SIG-M5 treated with dmso at 0.1 percent for 504 hours (cell line): ENCODE measurements at regions not wholly inside any gene's neighbourhood (a gene's known extent, or its start where the extent isn't known, plus 50 kb on each side); places are given as distances from the start of the nearest gene placed in this dataset.

Experiments
- DNase-seq: peaks from one replicate; lab custom pipeline; 2025; ENCODE audit not compliant: unreplicated experiment; lab: John Stamatoyannopoulos, UW

DNA sequence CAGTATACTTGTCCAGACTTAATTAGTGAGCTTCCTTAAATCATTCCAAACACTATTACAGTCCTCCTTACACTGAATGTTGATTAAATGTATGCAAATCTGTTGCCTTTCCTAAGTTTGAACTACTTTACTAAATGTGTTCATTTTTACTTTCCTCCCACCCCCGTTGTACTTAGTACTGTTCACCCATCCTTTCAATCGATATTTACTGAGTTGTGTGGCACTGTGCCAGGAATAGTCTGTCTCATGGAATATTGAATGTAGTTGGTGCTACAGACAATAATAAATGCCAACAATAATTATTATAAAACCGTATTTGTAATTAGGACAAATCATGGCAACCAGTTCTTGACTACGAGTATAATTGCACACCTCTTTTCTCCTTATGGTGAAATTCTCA lies 335.7 kb downstream of the GPR37 start:
- no peak for DNase-seq

DNA sequence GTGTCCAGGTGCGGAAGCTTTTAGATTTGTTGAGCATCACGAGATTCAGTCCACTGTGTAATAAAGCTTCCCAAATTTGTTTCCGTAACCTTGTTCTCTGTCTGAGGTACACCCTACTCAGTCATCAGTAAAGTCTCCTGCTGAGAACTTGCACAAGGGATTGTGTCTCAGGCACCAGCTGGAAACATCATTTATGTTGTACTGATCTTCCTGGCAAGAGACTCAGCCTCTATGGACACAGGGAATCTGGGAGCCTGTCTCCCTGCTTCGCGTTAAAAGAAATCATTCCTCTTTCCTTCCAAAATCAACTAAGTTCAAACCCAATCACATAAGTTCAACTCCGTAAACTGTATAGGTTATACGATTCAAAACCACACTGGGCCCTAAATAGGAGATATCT lies 336.8 kb downstream of the GPR37 start:
- no peak for DNase-seq

GRCh38 chr7:124426621-124427020 lies 339.0 kb downstream of the GPR37 start:
- DNase-seq: no peak

GRCh38 chr7:124423863-124424262 lies 341.7 kb downstream of the GPR37 start:
- no peak for DNase-seq

- no peak for DNase-seq
Measured at GRCh38 chr7:124422081-124422480, 343.5 kb downstream of the GPR37 start.

- DNase-seq: no peak
Measured at GRCh38 chr7:124420367-124420766, 345.2 kb downstream of the GPR37 start.

DNA sequence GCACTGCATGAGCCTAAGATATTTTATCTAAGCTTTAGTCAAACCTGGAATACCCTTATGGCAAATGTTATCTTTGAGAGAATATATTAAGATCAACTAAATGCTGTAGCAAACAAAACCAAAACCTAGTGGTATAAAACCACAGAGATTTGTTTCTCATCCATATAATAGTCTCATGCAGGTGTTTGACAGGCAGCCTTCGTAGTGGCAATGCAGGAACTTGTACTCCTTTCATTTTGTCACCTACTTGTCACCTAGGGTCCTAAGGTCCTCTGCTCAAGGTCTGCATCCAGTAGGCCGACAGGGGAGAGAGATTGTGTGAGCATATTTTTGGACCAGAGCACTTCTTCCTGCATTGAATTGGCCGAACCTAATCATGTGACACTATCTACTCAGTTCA lies 352.6 kb downstream of the GPR37 start:
- DNase-seq: no peak

DNA sequence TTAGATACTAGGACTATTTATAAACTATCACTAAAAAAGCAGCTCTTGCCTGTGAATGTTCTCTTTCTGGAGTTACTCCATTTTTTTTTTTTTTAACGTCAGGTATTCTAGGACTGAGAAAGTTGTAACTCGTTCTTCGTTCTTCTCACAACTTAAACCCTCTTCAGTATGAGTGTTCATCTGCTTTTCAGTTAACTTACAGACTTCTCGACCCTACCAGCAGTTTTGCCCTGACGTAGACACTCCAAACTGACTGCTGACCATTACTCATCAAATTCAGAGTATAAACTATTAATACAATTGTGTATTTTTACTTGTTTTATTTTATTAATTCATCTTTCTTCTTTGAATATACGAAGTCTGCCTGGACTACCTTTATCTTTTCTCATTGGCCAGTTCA lies 353.1 kb downstream of the GPR37 start:
- no peak for DNase-seq

- no peak for DNase-seq
Measured at GRCh38 chr7:124411796-124412195, 353.8 kb downstream of the GPR37 start.

GRCh38 chr7:124403587-124403986 lies 362.0 kb downstream of the GPR37 start:
- no peak for DNase-seq

GRCh38 chr7:124403112-124403511 lies 362.5 kb downstream of the GPR37 start:
- DNase-seq: no peak

DNA sequence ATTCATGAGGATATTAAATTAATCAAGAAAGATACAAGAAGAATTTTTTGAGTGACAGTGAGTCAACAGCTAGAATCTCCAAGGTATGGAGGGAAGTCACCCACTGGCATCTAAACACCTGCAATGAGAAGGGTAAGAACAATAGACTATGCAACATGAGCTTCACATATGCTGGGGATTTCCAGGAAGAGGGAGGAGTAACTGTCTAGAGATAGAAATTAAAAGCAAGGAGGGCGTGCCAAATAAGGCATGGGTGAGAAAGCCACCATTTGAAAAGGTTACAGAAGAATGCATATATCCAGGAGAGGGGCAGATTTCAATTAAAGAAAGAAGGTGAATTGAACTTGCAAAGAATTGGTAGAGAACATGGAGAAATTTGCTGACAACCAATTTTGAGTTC lies 365.7 kb downstream of the GPR37 start:
- no peak for DNase-seq

DNA sequence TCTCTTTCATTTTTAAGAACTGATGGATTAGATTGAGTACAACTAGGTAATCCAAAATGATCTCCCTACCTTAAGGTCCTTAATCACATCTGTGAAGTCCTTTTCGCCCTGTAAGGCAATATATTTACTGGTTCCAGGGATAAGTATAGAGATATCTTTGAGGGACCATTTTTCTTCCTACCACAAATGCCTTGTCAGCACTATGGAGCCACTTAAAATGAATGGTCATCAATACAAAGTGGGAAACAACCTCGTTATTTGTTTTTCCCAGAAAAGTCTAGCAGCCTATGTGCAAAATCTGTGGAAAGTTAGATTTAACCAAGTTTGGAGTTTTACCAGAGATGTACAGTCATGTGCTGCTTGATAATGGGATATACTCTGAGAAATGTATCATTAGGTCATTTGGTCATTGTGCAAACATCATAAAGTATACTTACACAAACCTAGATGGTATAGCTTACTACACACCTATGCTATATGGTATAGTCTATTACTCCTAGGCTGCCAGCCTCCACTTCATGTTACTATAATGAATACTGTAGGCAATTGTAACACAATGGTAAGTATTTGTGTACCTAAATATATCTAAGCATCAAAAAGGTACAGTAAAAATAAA lies 366.2 kb upstream of the TMEM229A start:
- no peak for DNase-seq

DNA sequence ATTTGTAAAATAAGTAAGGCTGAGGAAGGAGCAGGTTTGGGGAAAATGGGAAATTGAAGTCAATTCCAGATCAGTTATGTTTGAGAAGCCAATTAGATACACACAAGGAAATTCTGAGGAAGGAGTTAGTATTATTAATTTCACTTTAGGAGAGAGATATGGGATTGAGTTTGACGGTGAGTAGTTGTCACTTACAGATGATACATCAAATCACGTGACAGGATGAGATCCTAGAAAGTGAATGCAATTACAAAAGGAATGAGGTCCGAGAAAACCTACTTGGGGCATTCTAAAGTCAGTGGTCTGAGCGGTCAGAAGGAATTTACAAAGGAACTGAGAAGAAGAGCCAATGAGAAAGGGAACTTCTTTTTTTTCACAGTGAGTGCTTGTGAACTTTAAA lies 364.3 kb upstream of the TMEM229A start:
- DNase-seq: no peak

- DNase-seq: no peak
Measured at GRCh38 chr7:124390301-124390700, 357.4 kb upstream of the TMEM229A start.

- no peak for DNase-seq
Measured at GRCh38 chr7:124388751-124389150, 355.9 kb upstream of the TMEM229A start.

DNA sequence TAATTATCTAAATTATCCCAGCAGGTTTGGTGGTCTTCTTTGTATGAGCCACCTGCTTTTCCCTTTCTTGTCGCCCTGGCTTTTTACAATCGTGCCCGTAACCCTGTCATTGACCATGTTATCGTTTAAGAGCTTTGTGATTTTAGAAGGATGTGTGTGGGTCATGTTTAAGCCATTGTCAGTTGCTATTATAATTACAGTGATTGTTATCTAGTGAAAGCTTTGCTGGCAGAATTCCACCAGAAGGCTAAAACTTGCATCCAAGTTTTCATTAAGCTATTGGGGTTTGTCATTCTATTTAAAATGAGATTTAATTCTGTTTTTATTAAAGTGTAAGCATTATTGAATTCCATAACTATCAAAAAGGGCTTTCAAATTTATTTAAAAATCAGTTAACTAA lies 354.2 kb upstream of the TMEM229A start:
- no peak for DNase-seq

- no peak for DNase-seq
Measured at GRCh38 chr7:124379296-124379695, 346.4 kb upstream of the TMEM229A start.

GRCh38 chr7:124376111-124376510 lies 343.2 kb upstream of the TMEM229A start:
- peak; percentile 34 for DNase-seq

DNA sequence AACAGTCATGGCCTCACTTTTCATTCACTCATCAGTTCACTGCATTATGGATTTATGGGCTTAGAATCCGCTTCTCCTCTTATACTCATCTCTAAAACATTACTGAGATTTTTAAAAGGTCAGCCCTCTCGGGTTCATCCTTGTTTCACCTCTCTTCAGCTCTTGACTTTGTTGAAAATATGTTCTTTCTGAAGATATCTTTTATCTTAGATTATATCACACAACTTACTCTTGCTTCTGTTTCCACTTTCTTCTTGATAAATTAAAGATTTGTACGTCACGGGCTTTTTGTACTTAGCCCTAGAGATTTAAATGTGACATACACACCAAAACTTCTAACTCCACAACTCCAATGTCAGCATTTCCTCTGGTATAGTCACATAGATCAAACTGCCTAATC lies 342.5 kb upstream of the TMEM229A start:
- DNase-seq: no peak

DNA sequence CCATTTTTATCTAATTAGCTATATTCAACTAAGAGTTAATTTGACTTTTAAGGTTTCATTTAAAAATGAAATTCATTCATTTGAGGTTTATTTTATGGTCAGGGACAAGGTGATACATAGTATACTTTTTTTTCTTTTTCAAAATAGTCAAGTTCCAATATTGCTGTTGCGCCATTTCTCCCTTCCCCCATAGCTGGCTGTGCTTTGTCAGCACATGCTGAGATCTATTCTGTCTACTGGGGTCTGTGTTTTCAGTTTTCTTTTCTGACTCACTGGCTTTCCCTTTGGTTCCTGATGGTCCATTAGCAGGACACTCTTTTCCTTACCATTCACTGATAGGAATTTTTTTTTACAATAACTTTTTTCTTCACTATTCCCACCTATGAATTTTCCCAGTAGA lies 336.4 kb upstream of the TMEM229A start:
- DNase-seq: no peak

DNA sequence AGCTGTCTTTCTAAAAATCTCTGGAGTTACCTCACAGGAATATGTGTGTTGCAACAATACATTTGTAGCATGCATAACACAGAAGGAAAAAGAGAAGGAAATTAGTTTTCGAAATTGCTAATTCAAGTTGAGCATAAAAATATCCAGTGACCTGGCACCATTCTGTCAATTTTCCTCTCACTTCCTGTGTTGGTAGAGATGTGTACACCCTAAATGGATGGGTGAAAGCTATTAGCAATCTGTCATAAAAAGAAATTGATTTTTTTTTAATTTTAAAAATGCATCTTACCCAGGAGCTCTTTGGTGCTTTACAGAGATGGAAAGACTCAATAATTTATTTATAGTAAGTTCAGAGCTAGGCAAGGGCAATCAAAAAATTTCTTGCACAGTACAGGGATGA lies 333.3 kb upstream of the TMEM229A start:
- DNase-seq: peak; percentile 37

GRCh38 chr7:124364283-124364682 lies 331.4 kb upstream of the TMEM229A start:
- DNase-seq: peak; percentile 86

- DNase-seq: no peak
Measured at GRCh38 chr7:124354201-124354600, 321.3 kb upstream of the TMEM229A start.
